HepG2 (cell line): ENCODE measurements at regions not wholly inside any gene's neighbourhood (a gene's known extent, or its start where the extent isn't known, plus 50 kb on each side); places are given as distances from the start of the nearest gene placed in this dataset.

Experiments used
- ATAC-seq: fragments of 200-7000 bp; cut with Tn5 transposase; 3 replicates; pipeline ENCODE4 v1.9.1; 2020; ENCODE audit warnings: mild to moderate bottlenecking, moderate library complexity
- BruUV-seq: library from RNA; stranded (reverse); fragments of 400-500 nt; replicated peaks from 2 replicates; lab custom pipeline; 2021; lab: Mats Ljungman, UMichigan
- CTCF ChIA-PET: fragments of 300-600 bp; formaldehyde crosslinking; extraction: SDS; loops from one replicate; lab custom pipeline; 2021; ENCODE audit warnings: low total read pairs, inconsistent platforms, low intra/inter-chr PET ratio; lab: Yijun Ruan, JAX
- POLR2A ChIA-PET: fragments of 350-600 bp; sonication (Branson Sonifier 250); formaldehyde crosslinking; loops from one replicate; lab custom pipeline; 2020; ENCODE audit warnings: antibody characterized with exemption, inconsistent platforms; lab: Yijun Ruan, JAX
- DNase-seq: peaks from one replicate; pipeline ENCODE4 v3.0.0-alpha.2; 2015; ENCODE audit warnings: low spot score
- FAIRE-seq: peaks from 3 replicates; lab custom pipeline; 2011; peaks lifted over from hg19 to GRCh38; lab: Jason Lieb, UNC
- H2AFZ ChIP-seq: one replicate; pipeline ENCODE4 v1.6.1; 2011; ENCODE audit warnings: low read length, inconsistent platforms
- H3K27ac ChIP-seq: fragments of 300-600 bp; 3 replicates; pipeline ENCODE4 v1.8.0; 2011; ENCODE audit warnings: mixed run types, mild to moderate bottlenecking, mixed read lengths, low read length, inconsistent platforms; ENCODE audit not compliant: insufficient read depth; ENCODE audit errors: extremely low read length
- H3K27me3 ChIP-seq, 2 experiments: fragments of 200-600 bp in 1 of 2; 2 replicates in 1 of 2; 3 replicates in 1 of 2; pipeline versions ENCODE4 v1.6.0 to v1.8.0; 2011; ENCODE audit warnings: low read length in 2 of 2, mild to moderate bottlenecking in 2 of 2, moderate library complexity in 2 of 2, inconsistent platforms in 1 of 2; ENCODE audit not compliant: insufficient read depth in 2 of 2, control insufficient read depth in 1 of 2
- H3K36me3 ChIP-seq, 2 experiments: fragments of 200-600 bp in 1 of 2; replicated peaks in 1 of 2; 2 replicates in 1 of 2; 3 replicates in 1 of 2; pipeline versions ENCODE4 v1.5.1 to v1.8.0; 2011; ENCODE audit warnings: low read length in 2 of 2, inconsistent platforms in 1 of 2; ENCODE audit not compliant: insufficient read depth in 2 of 2, control insufficient read depth in 1 of 2
- H3K4me1 ChIP-seq: 2 replicates; pipeline ENCODE4 v1.5.1; 2012; ENCODE audit warnings: low read length, inconsistent platforms; ENCODE audit not compliant: insufficient read depth
- H3K4me2 ChIP-seq: 2 replicates; pipeline ENCODE4 v1.6.0; 2011; ENCODE audit warnings: low read depth, low read length, inconsistent platforms
- H3K4me3 ChIP-seq, 3 experiments: fragments of 200-600 bp in 1 of 3; sonication (generic), shearing (Covaris generic) in 1 of 3; replicated peaks in 1 of 3; 2 replicates each; pipeline ENCODE4 v1.5.1; 2011 to 2016; ENCODE audit warnings: low read length in 3 of 3, inconsistent platforms in 2 of 3, low read depth in 2 of 3, mild to moderate bottlenecking in 2 of 3, control low read depth in 1 of 3, mixed read lengths in 1 of 3; ENCODE audit not compliant: insufficient read depth in 1 of 3
- H3K79me2 ChIP-seq: one replicate; pipeline ENCODE4 v1.6.1; 2011; ENCODE audit warnings: low read length, inconsistent platforms; ENCODE audit not compliant: insufficient read depth
- H3K9ac ChIP-seq: 2 replicates; pipeline ENCODE4 v1.6.0; 2011; ENCODE audit warnings: mild to moderate bottlenecking, low read depth, low read length, inconsistent platforms; ENCODE audit not compliant: insufficient read depth
- H3K9me3 ChIP-seq: 2 replicates; pipeline ENCODE4 v1.5.1; 2012; ENCODE audit warnings: mild to moderate bottlenecking, low read length
- H4K20me1 ChIP-seq: 2 replicates; pipeline ENCODE4 v1.6.0; 2011; ENCODE audit warnings: inconsistent platforms, mild to moderate bottlenecking, low read length, moderate library complexity; ENCODE audit not compliant: insufficient read depth
- EED ChIP-seq: sonication (generic); formaldehyde crosslinking; IDR thresholded peaks from 2 replicates; pipeline ENCODE4 v1.5.0; 2020; ENCODE audit warnings: mild to moderate bottlenecking, missing genetic modification reagents
- ELK4 ChIP-seq: sonication (generic); formaldehyde crosslinking; IDR thresholded peaks from 2 replicates; pipeline ENCODE4 v1.9.0; 2021; ENCODE audit warnings: missing genetic modification reagents, borderline replicate concordance
- HOXA7 ChIP-seq: sonication (generic); formaldehyde crosslinking; IDR thresholded peaks from 2 replicates; pipeline ENCODE4 v1.8.1; 2022; ENCODE audit warnings: mild to moderate bottlenecking, missing genetic modification reagents, moderate library complexity
- NKX3-1 ChIP-seq: sonication (generic); formaldehyde crosslinking; IDR thresholded peaks from 2 replicates; pipeline ENCODE4 v1.5.0; 2020; ENCODE audit warnings: missing genetic modification reagents
- NR2C2 ChIP-seq: sonication (generic); formaldehyde crosslinking; IDR thresholded peaks from 2 replicates; pipeline ENCODE4 v1.4.0; 2020; ENCODE audit warnings: missing genetic modification reagents, mild to moderate bottlenecking, moderate library complexity, borderline replicate concordance
- NRL ChIP-seq: sonication (generic); formaldehyde crosslinking; IDR thresholded peaks from 2 replicates; pipeline ENCODE4 v1.5.0; 2020; ENCODE audit warnings: missing genetic modification reagents, mild to moderate bottlenecking, moderate library complexity, borderline replicate concordance
- PATZ1 ChIP-seq: sonication (generic); formaldehyde crosslinking; IDR thresholded peaks from 2 replicates; pipeline ENCODE4 v1.4.0; 2020; ENCODE audit warnings: missing genetic modification reagents
- POGK ChIP-seq: sonication (generic); formaldehyde crosslinking; conservative IDR thresholded peaks from 2 replicates; pipeline ENCODE4 v1.8.0; 2022; ENCODE audit warnings: mild to moderate bottlenecking, moderate library complexity, missing genetic modification reagents
- REPIN1 ChIP-seq: sonication (generic); formaldehyde crosslinking; IDR thresholded peaks from 2 replicates; pipeline ENCODE4 v1.8.0; 2022; ENCODE audit warnings: missing genetic modification reagents, low read depth, mild to moderate bottlenecking, borderline replicate concordance
- RFX3 ChIP-seq: IDR thresholded peaks from 2 replicates; pipeline ENCODE4 v1.6.1; 2016; ENCODE audit warnings: missing biosample characterization, missing genetic modification reagents
- SIX1 ChIP-seq: sonication (generic); formaldehyde crosslinking; IDR thresholded peaks from 2 replicates; pipeline ENCODE4 v1.4.0; 2020; ENCODE audit warnings: missing genetic modification reagents, borderline replicate concordance
- ZNF24 ChIP-seq: fragments of 450-650 bp; IDR thresholded peaks from 2 replicates; pipeline ENCODE4 v1.6.1; 2017; ENCODE audit warnings: antibody characterized with exemption, mild to moderate bottlenecking
- ZNF329 ChIP-seq: sonication (generic); formaldehyde crosslinking; IDR thresholded peaks from 2 replicates; pipeline ENCODE4 v1.9.0; 2021; ENCODE audit warnings: low read depth, mild to moderate bottlenecking, missing genetic modification reagents
- ZNF546 ChIP-seq: sonication (generic); formaldehyde crosslinking; conservative IDR thresholded peaks from 2 replicates; pipeline ENCODE4 v1.8.1; 2023; ENCODE audit warnings: mild to moderate bottlenecking, missing genetic modification reagents
- ZNF570 ChIP-seq: sonication (generic); formaldehyde crosslinking; IDR thresholded peaks from 2 replicates; pipeline ENCODE4 v1.4.0; 2020; ENCODE audit warnings: mild to moderate bottlenecking, missing genetic modification reagents, borderline replicate concordance
- ZNF629 ChIP-seq: sonication (generic); formaldehyde crosslinking; conservative IDR thresholded peaks from 2 replicates; pipeline ENCODE4 v1.5.0; 2020; ENCODE audit warnings: missing genetic modification reagents
- ZNF775 ChIP-seq: sonication (generic); formaldehyde crosslinking; IDR thresholded peaks from 2 replicates; pipeline ENCODE4 v1.4.0; 2020; ENCODE audit warnings: missing genetic modification reagents, mild to moderate bottlenecking, moderate library complexity, borderline replicate concordance
- ZNF776 ChIP-seq: sonication (generic); formaldehyde crosslinking; IDR thresholded peaks from 2 replicates; pipeline ENCODE4 v1.4.0; 2020; ENCODE audit warnings: mild to moderate bottlenecking, missing genetic modification reagents
- ZXDC ChIP-seq: sonication (generic); formaldehyde crosslinking; IDR thresholded peaks from 2 replicates; pipeline ENCODE4 v1.5.0; 2020; ENCODE audit warnings: mild to moderate bottlenecking, missing genetic modification reagents
- in situ Hi-C: cut with HindIII; loops from 2 replicates; pipeline ENCODE4 v1.10.0; 2017; ENCODE audit warnings: low pct_unique_long_range_greater_than_20kb; ENCODE audit not compliant: extremely low pct_ligation_motif_present
- intact Hi-C: fragments of 100-400 bp; cut with micrococcal nuclease; formaldehyde crosslinking; loops from one replicate; pipeline ENCODE4 v1.10.0; 2022; ENCODE audit not compliant: unreplicated experiment

GRCh38 chr3:76527773-76528172 is 512.1 kb upstream of the ROBO2 start:
- no peak overlapping the region for H2AFZ ChIP-seq
- no peaks in the 10 kb centered on the region; a peak in 1 of 5 replicates for H3K27me3 ChIP-seq
- CTCF ChIA-PET = no interaction called here
- H3K9ac ChIP-seq = no peak overlapping the region
- in situ Hi-C loops (no loop called here), intact Hi-C loops (no loop called here)
- H3K4me2 ChIP-seq = no peak overlapping the region
- no peak overlapping the region for H3K27ac ChIP-seq
- H3K79me2 ChIP-seq = no peaks in the 10 kb centered on the region
- H3K4me3 ChIP-seq = no peak overlapping the region
- no peaks in the 10 kb centered on the region for H3K9me3 ChIP-seq
- no peaks in the 10 kb centered on the region for H3K36me3 ChIP-seq
- ATAC-seq = no peak
- POLR2A ChIA-PET = no interaction called here
- BruUV-seq = no TSS peak
- H3K4me1 ChIP-seq = no peaks in the 10 kb centered on the region
- no peaks in the 10 kb centered on the region for H4K20me1 ChIP-seq
- FAIRE-seq = no peak
- no peak for DNase-seq
- TF ChIP-seq SIX1 (CRISPR knock-in tag) (no peak), HOXA7 (CRISPR knock-in tag) (no peak), ZNF329 (CRISPR knock-in tag) (no peak), NR2C2 (CRISPR knock-in tag) (no peak), REPIN1 (no peak), NKX3-1 (CRISPR knock-in tag) (no peak), ZNF776 (CRISPR knock-in tag) (no peak), ZXDC (CRISPR knock-in tag) (no peak), ZNF24 (no peak), RFX3 (CRISPR knock-in tag) (no peak), EED (no peak), NRL (CRISPR knock-in tag) (no peak), ZNF775 (no peak), ELK4 (CRISPR knock-in tag) (no peak), POGK (no peak), ZNF570 (CRISPR knock-in tag) (no peak), ZNF629 (CRISPR knock-in tag) (no peak), ZNF546 (CRISPR knock-in tag) (no peak), PATZ1 (CRISPR knock-in tag) (no peak)
